ENCODE measurements at regions not wholly inside any gene's neighbourhood (a gene's known extent, or its start where the extent isn't known, plus 50 kb on each side); places are given as distances from the start of the nearest gene placed in this dataset.

- Histone ChIP-seq H3K4me1 (ENCODE audit: control insufficient read depth, insufficient read depth, low read length) (no peaks in the 10 kb centered on the region), H3K27ac (ENCODE audit: low read depth, low read length) (no peak overlapping the region), H3K9me3 (ENCODE audit: control insufficient read depth, low read length) (no peaks in the 10 kb centered on the region), H3K4me3 (ENCODE audit: low read length) (no peak overlapping the region), H3K9ac (ENCODE audit: extremely low read depth, low read length, poor library complexity, severe bottlenecking) (no peak overlapping the region), H3K36me3 (ENCODE audit: control insufficient read depth, insufficient read depth, low read length) (no peaks in the 10 kb centered on the region), H3K27me3 (ENCODE audit: control insufficient read depth, insufficient read depth, low read length, poor library complexity, severe bottlenecking) (no peaks in the 10 kb centered on the region)
- Mint-ChIP-seq H3K9me3 (no peaks in the 10 kb centered on the region), H3K4me1 (no peaks in the 10 kb centered on the region), H3K27me3 (ENCODE audit: insufficient read depth) (peaks cover 10% of the 10 kb centered on the region), H3K4me3 (no peak overlapping the region), H3K27ac (no peak overlapping the region), H3K36me3 (ENCODE audit: low read depth) (no peaks in the 10 kb centered on the region)
- peak; percentile 24 for DNase-seq
- TF ChIP-seq CTCF (conservative IDR thresholded peaks at IDR 0.05), result no peak
- WGBS, 2 experiments (ENCODE audit: insufficient coverage in 1 of 2, insufficient read length in 1 of 2), result 90 to 94% methylated on average over 7 to 11 of the region's 11 CpGs
Observed at GRCh38 chr11:64441127-64441526, 82.2 kb downstream of the RPS6KA4 start.

GRCh38 chr11:64443001-64443400 lies 84.0 kb downstream of the RPS6KA4 start:
- H3K27me3 ChIP-seq (ENCODE audit: control insufficient read depth, insufficient read depth, low read length, poor library complexity, severe bottlenecking), result no peaks in the 10 kb centered on the region
- no peak overlapping the region for H3K9ac ChIP-seq (ENCODE audit: extremely low read depth, low read length, poor library complexity, severe bottlenecking)
- H3K36me3 ChIP-seq (ENCODE audit: control insufficient read depth, insufficient read depth, low read length), result no peaks in the 10 kb centered on the region
- Mint-ChIP-seq H3K9me3 (no peaks in the 10 kb centered on the region), H3K27ac (no peak overlapping the region), H3K4me1 (peaks cover 2% of the 10 kb centered on the region), H3K27me3 (ENCODE audit: insufficient read depth) (peaks cover 15% of the 10 kb centered on the region), H3K36me3 (ENCODE audit: low read depth) (no peaks in the 10 kb centered on the region), H3K4me3 (no peak overlapping the region)
- no peaks in the 10 kb centered on the region for H3K4me1 ChIP-seq (ENCODE audit: control insufficient read depth, insufficient read depth, low read length)
- peak; percentile 29 for DNase-seq
- no peak overlapping the region for H3K27ac ChIP-seq (ENCODE audit: low read depth, low read length)
- no peaks in the 10 kb centered on the region for H3K9me3 ChIP-seq (ENCODE audit: control insufficient read depth, low read length)
- TF ChIP-seq CTCF (conservative IDR thresholded peaks at IDR 0.05), result no peak
- WGBS, 2 experiments (ENCODE audit: insufficient coverage in 1 of 2, insufficient read length in 1 of 2), result 75 to 80% methylated on average over 5 of the region's 5 CpGs
- no peak overlapping the region for H3K4me3 ChIP-seq (ENCODE audit: low read length)

GRCh38 chr11:64444838-64445441 lies 86.0 kb downstream of the RPS6KA4 start:
- DNase-seq, result peak; percentile 65
- H3K36me3 Mint-ChIP-seq (ENCODE audit: low read depth), result no peaks in the 10 kb centered on the region
- H3K27ac ChIP-seq (ENCODE audit: low read depth, low read length), result no peak overlapping the region
- H3K27me3 ChIP-seq (ENCODE audit: control insufficient read depth, insufficient read depth, low read length, poor library complexity, severe bottlenecking), result no peaks in the 10 kb centered on the region
- TF ChIP-seq CTCF (conservative IDR thresholded peaks at IDR 0.05), result no peak
- H3K4me1 Mint-ChIP-seq, result peaks cover 13% of the 10 kb centered on the region
- H3K4me1 ChIP-seq (ENCODE audit: control insufficient read depth, insufficient read depth, low read length), result no peaks in the 10 kb centered on the region
- H3K4me3 ChIP-seq (ENCODE audit: low read length), result no peak overlapping the region
- WGBS, 2 experiments (ENCODE audit: insufficient coverage in 1 of 2, insufficient read length in 1 of 2), result 89 to 97% methylated on average over 4 of the region's 4 CpGs
- H3K27ac Mint-ChIP-seq, result no peak overlapping the region
- H3K9me3 Mint-ChIP-seq, result no peaks in the 10 kb centered on the region
- H3K9me3 ChIP-seq (ENCODE audit: control insufficient read depth, low read length), result no peaks in the 10 kb centered on the region
- H3K4me3 Mint-ChIP-seq, result no peak overlapping the region
- no peak overlapping the region for H3K9ac ChIP-seq (ENCODE audit: extremely low read depth, low read length, poor library complexity, severe bottlenecking)
- no peaks in the 10 kb centered on the region for H3K36me3 ChIP-seq (ENCODE audit: control insufficient read depth, insufficient read depth, low read length)
- peaks cover 28% of the 10 kb centered on the region for H3K27me3 Mint-ChIP-seq (ENCODE audit: insufficient read depth)
